GM23338 (cell line): ENCODE measurements at regions not wholly inside any gene's neighbourhood (a gene's known extent, or its start where the extent isn't known, plus 50 kb on each side); places are given as distances from the start of the nearest gene placed in this dataset.

Experiments
- ATAC-seq: fragments of 200-7000 bp; cut with Tn5 transposase; 3 replicates; pipeline ENCODE4 v1.9.1; 2020
- DNase-seq: peaks from one replicate; pipeline ENCODE4 v3.0.0-alpha.2; 2015; ENCODE audit warnings: low spot score
- H2AFZ ChIP-seq: fragments of 200-600 bp; sonication (generic); 2 replicates; pipeline ENCODE4 v1.8.0; 2016; ENCODE audit warnings: antibody characterized with exemption, mild to moderate bottlenecking, moderate library complexity
- H3F3A ChIP-seq: fragments of 200-600 bp; sonication (generic); replicated peaks from 2 replicates; pipeline ENCODE4 v1.8.0; 2017; ENCODE audit warnings: antibody characterized with exemption, mixed run types, low read depth
- H3K27ac ChIP-seq: fragments of 200-600 bp; sonication (generic); 2 replicates; pipeline ENCODE4 v1.6.1; 2016; ENCODE audit warnings: low read depth
- H3K27me3 ChIP-seq: fragments of 200-600 bp; sonication (generic); 2 replicates; pipeline ENCODE4 v1.8.0; 2016; ENCODE audit warnings: mild to moderate bottlenecking, mixed run types, moderate library complexity; ENCODE audit not compliant: insufficient read depth
- H3K36me3 ChIP-seq: fragments of 200-600 bp; sonication (generic); 2 replicates; pipeline ENCODE4 v1.8.0; 2016; ENCODE audit warnings: mild to moderate bottlenecking; ENCODE audit not compliant: insufficient read depth
- H3K4me1 ChIP-seq: fragments of 200-600 bp; sonication (generic); 2 replicates; pipeline ENCODE4 v1.8.0; 2016; ENCODE audit warnings: mild to moderate bottlenecking, moderate library complexity; ENCODE audit not compliant: insufficient read depth
- H3K4me2 ChIP-seq: fragments of 200-600 bp; sonication (generic); 2 replicates; pipeline ENCODE4 v1.7.1; 2017; ENCODE audit warnings: mixed run types
- H3K4me3 ChIP-seq: fragments of 200-600 bp; sonication (generic); 2 replicates; pipeline ENCODE4 v1.6.1; 2016; ENCODE audit warnings: mixed run types
- H3K79me2 ChIP-seq: fragments of 200-600 bp; sonication (generic); replicated peaks from 2 replicates; pipeline ENCODE4 v1.8.0; 2017; ENCODE audit warnings: mild to moderate bottlenecking; ENCODE audit not compliant: insufficient read depth
- H3K9me2 ChIP-seq: fragments of 200-600 bp; sonication (generic); 2 replicates; pipeline ENCODE4 v1.8.0; 2017; ENCODE audit not compliant: insufficient read depth
- H4K20me1 ChIP-seq: fragments of 200-600 bp; sonication (generic); replicated peaks from 2 replicates; pipeline ENCODE4 v1.8.0; 2017; ENCODE audit warnings: mild to moderate bottlenecking; ENCODE audit not compliant: insufficient read depth
- H3K27ac Mint-ChIP-seq: 2 replicates; pipeline ENCODE4 v1.8.0; 2020; ENCODE audit warnings: inconsistent platforms, mild to moderate bottlenecking, moderate library complexity, mixed read lengths
- H3K27me3 Mint-ChIP-seq: 3 replicates; pipeline ENCODE4 v1.8.0; 2022; ENCODE audit warnings: low read depth, mild to moderate bottlenecking, moderate library complexity, mixed read lengths, inconsistent platforms; ENCODE audit not compliant: insufficient read depth, poor library complexity
- H3K36me3 Mint-ChIP-seq: 3 replicates; pipeline ENCODE4 v1.8.0; 2021; ENCODE audit warnings: low read depth, mild to moderate bottlenecking, inconsistent platforms, moderate library complexity, mixed read lengths
- H3K4me1 Mint-ChIP-seq: 3 replicates; pipeline ENCODE4 v1.8.0; 2020; ENCODE audit warnings: mild to moderate bottlenecking, inconsistent platforms, mixed read lengths
- H3K4me3 Mint-ChIP-seq: 3 replicates; pipeline ENCODE4 v1.8.0; 2021; ENCODE audit warnings: moderate library complexity, mild to moderate bottlenecking, inconsistent platforms, mixed read lengths
- H3K9me3 Mint-ChIP-seq: 3 replicates; pipeline ENCODE4 v1.8.0; 2020; ENCODE audit warnings: moderate library complexity, mild to moderate bottlenecking, inconsistent platforms, mixed read lengths
- CREB1 ChIP-seq: fragments of 250-450 bp; sonication (Bioruptor Pico); IDR thresholded peaks from 2 replicates; pipeline ENCODE4 v1.5.0; 2020; ENCODE audit warnings: low read depth, mild to moderate bottlenecking, moderate library complexity
- ETS1 ChIP-seq: IDR thresholded peaks from 2 replicates; pipeline ENCODE4 v1.6.1; 2016; ENCODE audit warnings: antibody characterized with exemption
- EZH2 ChIP-seq: fragments of 200-600 bp; sonication (generic); IDR thresholded peaks from one replicate; pipeline ENCODE4 v1.8.0; 2017; ENCODE audit warnings: antibody characterized with exemption, mild to moderate bottlenecking, low read depth; ENCODE audit not compliant: unreplicated experiment
- EZH2phosphoT487 ChIP-seq: fragments of 200-600 bp; sonication (generic); IDR thresholded peaks from one replicate; pipeline ENCODE4 v1.8.1; 2018; ENCODE audit warnings: antibody characterized with exemption; ENCODE audit not compliant: unreplicated experiment
- JUNB ChIP-seq: IDR thresholded peaks from one replicate; pipeline ENCODE4 v1.6.1; 2016; ENCODE audit warnings: antibody characterized with exemption; ENCODE audit not compliant: unreplicated experiment
- NANOG ChIP-seq: IDR thresholded peaks from 2 replicates; pipeline ENCODE4 v1.6.1; 2016; ENCODE audit warnings: antibody characterized with exemption, borderline replicate concordance
- POLR2AphosphoS5 ChIP-seq: IDR thresholded peaks from 2 replicates; pipeline ENCODE4 v1.6.1; 2016; ENCODE audit warnings: antibody characterized with exemption, low read depth
- REST ChIP-seq: IDR thresholded peaks from one replicate; pipeline ENCODE4 v1.6.1; 2018; ENCODE audit warnings: antibody characterized with exemption; ENCODE audit not compliant: unreplicated experiment
- STAT1 ChIP-seq: IDR thresholded peaks from one replicate; pipeline ENCODE4 v1.6.1; 2016; ENCODE audit warnings: antibody characterized with exemption; ENCODE audit not compliant: unreplicated experiment
- ZNF114 ChIP-seq: fragments of 250-450 bp; sonication (Bioruptor Pico); IDR thresholded peaks from 2 replicates; pipeline ENCODE4 v1.5.0; 2020; ENCODE audit warnings: mild to moderate bottlenecking, moderate library complexity
- ZNF331 ChIP-seq: fragments of 250-450 bp; sonication (Bioruptor Pico); IDR thresholded peaks from 2 replicates; pipeline ENCODE4 v1.5.0; 2020; ENCODE audit warnings: low read depth, mild to moderate bottlenecking, moderate library complexity
- ZNF462 ChIP-seq: fragments of 250-450 bp; sonication (Bioruptor Pico); IDR thresholded peaks from 2 replicates; pipeline ENCODE4 v1.5.0; 2020; ENCODE audit warnings: mild to moderate bottlenecking, moderate library complexity

- TF ChIP-seq ETS1 (no peak), EZH2 (no peak), CREB1 (CRISPR knock-in tag) (no peak), ZNF114 (CRISPR knock-in tag) (no peak), ZNF331 (CRISPR knock-in tag) (no peak)
These were observed 715.1 kb upstream of the CDH7 start (continued) for GRCh38 chr18:65035701-65036100.

GRCh38 chr18:65025756-65026155 is 725.1 kb upstream of the CDH7 start:
- H3K4me3 Mint-ChIP-seq, result no peak overlapping the region
- H3K27me3 Mint-ChIP-seq, result no peaks in the 10 kb centered on the region
- H3K4me1 ChIP-seq, result no peaks in the 10 kb centered on the region
- H3K27ac Mint-ChIP-seq, result no peak overlapping the region
- H4K20me1 ChIP-seq, result no peaks in the 10 kb centered on the region
- no peaks in the 10 kb centered on the region for H3F3A ChIP-seq
- ATAC-seq (no peak), DNase-seq (no peak)
- H3K9me3 Mint-ChIP-seq, result peaks cover 7% of the 10 kb centered on the region; the same call in 2 of the 3 replicates
- no peaks in the 10 kb centered on the region for H3K36me3 ChIP-seq
- no peaks in the 10 kb centered on the region for H3K9me2 ChIP-seq
- H3K4me2 ChIP-seq, result no peak overlapping the region
- H3K36me3 Mint-ChIP-seq, result no peaks in the 10 kb centered on the region
- no peaks in the 10 kb centered on the region for H3K27me3 ChIP-seq
- no peak overlapping the region for H3K27ac ChIP-seq
- no peak overlapping the region for H2AFZ ChIP-seq
- no peaks in the 10 kb centered on the region for H3K4me1 Mint-ChIP-seq
- no peak overlapping the region for H3K4me3 ChIP-seq
- TF ChIP-seq ZNF462 (CRISPR knock-in tag), result no peak
- no peak for TF ChIP-seq JUNB
- TF ChIP-seq REST, result no peak
- no peak for TF ChIP-seq ETS1
- TF ChIP-seq EZH2phosphoT487, result no peak
- TF ChIP-seq STAT1, result no peak
- no peak for TF ChIP-seq POLR2AphosphoS5
- no peak for TF ChIP-seq EZH2
- no peak for TF ChIP-seq NANOG
- TF ChIP-seq ZNF331 (CRISPR knock-in tag), result no peak
- no peaks in the 10 kb centered on the region for H3K79me2 ChIP-seq
